ENCODE measurements at regions not wholly inside any gene's neighbourhood (a gene's known extent, or its start where the extent isn't known, plus 50 kb on each side); places are given as distances from the start of the nearest gene placed in this dataset.
"Not testable (repeated sequence)": the region's sequence is repeated elsewhere in the genome, so short reads cannot be mapped to it uniquely, and the experiment has no call there.

- no peak for DNase-seq (ENCODE audit: low read depth)
Observed at GRCh38 chr21:17146426-17146825, 366.4 kb upstream of the CXADR start.

- no peak for DNase-seq (ENCODE audit: low read depth)
Observed at GRCh38 chr21:17159697-17160096, 353.1 kb upstream of the CXADR start.

- DNase-seq (ENCODE audit: low read depth): no peak
Observed at GRCh38 chr21:17185674-17186073, 327.2 kb upstream of the CXADR start.

GRCh38 chr21:17189963-17190362 is 322.9 kb upstream of the CXADR start:
- no peak for DNase-seq (ENCODE audit: low read depth)

- no peak for DNase-seq (ENCODE audit: low read depth)
Observed at GRCh38 chr21:17191346-17191993, 321.4 kb upstream of the CXADR start.

- DNase-seq (ENCODE audit: low read depth): no peak
Observed at GRCh38 chr21:17195351-17195750, 317.5 kb upstream of the CXADR start.

- no peak for DNase-seq (ENCODE audit: low read depth)
Observed at GRCh38 chr21:17195976-17196375, 316.9 kb upstream of the CXADR start.

GRCh38 chr21:17196623-17197022 is 316.2 kb upstream of the CXADR start:
- DNase-seq (ENCODE audit: low read depth): no peak

GRCh38 chr21:17197996-17198395 is 314.8 kb upstream of the CXADR start:
- DNase-seq (ENCODE audit: low read depth): no peak

- no peak for DNase-seq (ENCODE audit: low read depth)
Observed at GRCh38 chr21:17200250-17200649, 312.6 kb upstream of the CXADR start.

GRCh38 chr21:17201741-17202260 is 311.0 kb upstream of the CXADR start:
- DNase-seq (ENCODE audit: low read depth): no peak

- DNase-seq (ENCODE audit: low read depth): no peak
Observed at GRCh38 chr21:17214801-17215200, 298.0 kb upstream of the CXADR start.

GRCh38 chr21:17219050-17219449 is 293.8 kb upstream of the CXADR start:
- not testable (repeated sequence) for DNase-seq (ENCODE audit: low read depth)

- DNase-seq (ENCODE audit: low read depth): no peak
Observed at GRCh38 chr21:17231124-17231523, 281.7 kb upstream of the CXADR start.

GRCh38 chr21:17231771-17232170 is 281.1 kb upstream of the CXADR start:
- no peak for DNase-seq (ENCODE audit: low read depth)

GRCh38 chr21:17238468-17238867 is 274.4 kb upstream of the CXADR start:
- DNase-seq (ENCODE audit: low read depth): no peak

GRCh38 chr21:17250778-17251241 is 262.0 kb upstream of the CXADR start:
- no peak for DNase-seq (ENCODE audit: low read depth)

GRCh38 chr21:17257784-17258183 is 255.1 kb upstream of the CXADR start:
- no peak for DNase-seq (ENCODE audit: low read depth)

GRCh38 chr21:17264182-17264581 is 248.7 kb upstream of the CXADR start:
- no peak for DNase-seq (ENCODE audit: low read depth)

- DNase-seq (ENCODE audit: low read depth): no peak
Observed at GRCh38 chr21:17269760-17270159, 243.1 kb upstream of the CXADR start.

- peak; percentile 10 for DNase-seq (ENCODE audit: low read depth)
Observed at GRCh38 chr21:17270229-17270628, 242.6 kb upstream of the CXADR start.

- no peak for DNase-seq (ENCODE audit: low read depth)
Observed at GRCh38 chr21:17279663-17280062, 233.2 kb upstream of the CXADR start.

GRCh38 chr21:17293016-17293562 is 219.8 kb upstream of the CXADR start:
- DNase-seq (ENCODE audit: low read depth): not testable (repeated sequence)

- DNase-seq (ENCODE audit: low read depth): no peak
Observed at GRCh38 chr21:17295997-17296396, 216.8 kb upstream of the CXADR start.

Measured in GM04504 (cell line).